A204.1 (cell line): ENCODE measurements at regions not wholly inside any gene's neighbourhood (a gene's known extent, or its start where the extent isn't known, plus 50 kb on each side); places are given as distances from the start of the nearest gene placed in this dataset.

ENCODE experiments used
- FAIRE-seq: peaks from 2 replicates; lab custom pipeline; 2012; peaks lifted over from hg19 to GRCh38; lab: Jason Lieb, UNC

DNA sequence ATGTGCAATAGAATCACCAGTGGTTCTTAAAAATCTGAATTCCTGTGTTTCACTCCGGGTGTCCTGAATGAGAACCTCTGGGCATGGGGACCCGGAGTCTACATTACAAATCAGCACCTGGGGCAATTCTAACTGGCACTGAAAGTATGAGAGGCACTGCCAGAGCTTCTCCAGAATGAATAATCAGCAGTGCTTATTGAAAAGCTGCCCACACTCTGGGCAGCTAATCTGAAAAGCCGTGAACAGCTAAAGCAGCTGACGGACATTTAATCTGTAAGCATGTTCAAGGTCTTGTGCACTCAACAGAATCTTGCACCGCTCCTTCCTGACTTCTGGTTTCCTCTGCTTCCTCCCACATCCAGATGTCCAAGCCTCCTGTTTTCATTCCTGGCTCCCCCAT lies 113.3 kb upstream of the KIF5B start:
- no peak for FAIRE-seq

DNA sequence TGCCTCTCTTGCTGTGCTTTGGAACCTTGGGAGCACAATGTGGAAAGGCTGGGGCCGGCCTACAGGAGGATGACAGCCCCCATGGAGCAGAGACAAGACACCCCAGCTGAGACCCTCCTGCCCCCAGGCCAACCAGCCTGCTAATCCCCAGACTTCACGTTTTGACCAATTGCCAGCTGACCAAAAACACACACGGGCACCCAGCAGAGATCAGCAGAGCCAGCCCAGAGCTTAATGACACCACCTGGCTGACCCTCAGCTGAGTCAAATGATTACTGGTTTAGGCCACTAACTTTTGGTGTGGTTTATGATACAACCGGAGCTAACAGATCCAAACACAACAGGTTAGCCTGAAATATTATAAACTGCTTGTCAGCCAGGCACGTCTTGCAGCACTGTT lies 111.2 kb upstream of the KIF5B start:
- no peak for FAIRE-seq

DNA sequence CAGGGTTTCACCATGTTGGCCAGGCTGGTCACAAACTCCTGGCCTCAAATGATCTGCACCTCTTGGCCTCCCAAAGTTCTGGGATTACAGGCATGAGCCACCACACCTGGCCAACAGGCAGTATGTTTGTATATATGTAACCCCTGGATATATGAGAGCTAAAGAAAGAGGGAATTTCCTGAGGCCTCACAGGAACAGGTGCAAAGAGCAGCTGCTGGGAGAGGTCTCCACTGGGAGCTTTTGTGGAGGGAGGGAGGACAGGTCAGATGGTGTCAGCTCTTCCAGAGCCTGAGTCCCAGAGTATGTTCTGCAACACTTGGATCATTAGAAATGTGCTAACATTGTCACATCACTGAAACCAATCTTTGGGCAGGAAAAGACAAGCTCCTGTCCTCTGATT lies 110.1 kb upstream of the KIF5B start:
- FAIRE-seq: no peak

DNA sequence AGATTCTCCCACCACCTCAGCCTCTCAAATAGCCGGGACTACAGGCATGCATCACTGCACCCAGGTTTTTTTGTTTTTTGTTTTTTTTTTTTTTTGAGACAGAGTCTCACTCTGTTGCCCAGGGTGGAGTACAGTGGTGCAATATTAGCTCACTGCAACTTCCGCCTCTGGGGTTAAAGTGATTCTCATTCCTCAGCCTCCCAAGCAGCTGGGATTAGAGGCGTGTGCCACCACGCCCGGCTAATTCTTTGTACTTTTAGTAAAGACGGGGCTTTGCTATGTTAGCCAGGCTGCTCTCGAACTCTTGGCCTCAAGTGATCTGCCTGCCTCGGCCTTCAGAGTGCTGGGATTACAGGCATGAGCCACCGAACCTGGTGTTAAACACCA lies 107.5 kb upstream of the KIF5B start:
- FAIRE-seq: no peak

DNA sequence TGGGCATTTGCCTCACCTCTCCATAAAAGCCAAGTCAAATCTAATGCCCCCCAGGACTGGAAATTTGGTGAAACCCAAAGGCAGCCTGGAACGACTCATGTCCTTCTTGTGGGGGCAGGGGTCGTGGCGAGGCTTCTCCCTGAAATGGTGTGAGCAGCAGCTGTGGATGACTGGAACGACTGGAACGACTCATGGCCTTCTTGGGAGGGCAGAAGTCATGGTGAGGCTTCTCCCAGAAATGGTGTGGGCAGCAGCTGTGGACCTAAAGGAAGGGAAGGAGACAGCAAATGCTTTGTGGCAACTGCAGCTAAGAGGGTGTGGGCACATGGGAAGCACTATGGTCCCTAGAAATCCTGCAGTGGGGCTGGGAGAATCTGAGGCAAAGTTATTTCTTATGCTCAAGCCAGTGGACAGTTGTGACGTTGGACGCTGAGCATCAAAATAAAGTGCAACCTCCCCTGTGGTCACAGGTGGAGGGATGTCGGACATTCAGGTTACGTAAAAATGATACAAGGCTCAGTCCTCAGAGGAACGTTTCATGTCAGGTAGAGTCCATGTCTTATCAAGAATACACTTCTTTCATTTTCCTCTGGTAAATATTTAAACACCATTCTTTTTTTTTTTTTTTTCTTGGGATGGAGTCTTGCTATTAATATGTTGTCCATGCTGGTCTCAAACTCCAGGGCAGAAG lies 107.0 kb upstream of the KIF5B start:
- no peak for FAIRE-seq

DNA sequence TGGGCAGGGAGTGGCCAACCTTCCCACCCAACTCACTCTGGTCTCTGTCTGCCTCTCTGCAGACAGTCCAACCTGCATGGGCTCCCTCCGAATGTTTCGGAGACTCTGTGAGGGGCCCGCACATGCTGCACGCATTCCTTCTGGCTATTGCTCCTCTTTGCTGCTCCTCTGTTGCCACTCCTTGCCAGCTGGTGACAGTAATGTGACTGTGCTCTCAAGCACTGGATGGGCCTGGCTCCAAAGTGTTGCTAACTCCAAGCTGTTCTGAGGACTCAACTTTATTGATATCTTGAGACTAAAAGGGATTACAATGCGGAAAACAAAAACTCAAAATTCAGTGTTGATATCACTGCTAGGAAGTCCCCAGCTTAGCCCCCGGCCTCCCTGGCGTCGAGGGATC lies 105.4 kb upstream of the KIF5B start:
- FAIRE-seq: no peak

DNA sequence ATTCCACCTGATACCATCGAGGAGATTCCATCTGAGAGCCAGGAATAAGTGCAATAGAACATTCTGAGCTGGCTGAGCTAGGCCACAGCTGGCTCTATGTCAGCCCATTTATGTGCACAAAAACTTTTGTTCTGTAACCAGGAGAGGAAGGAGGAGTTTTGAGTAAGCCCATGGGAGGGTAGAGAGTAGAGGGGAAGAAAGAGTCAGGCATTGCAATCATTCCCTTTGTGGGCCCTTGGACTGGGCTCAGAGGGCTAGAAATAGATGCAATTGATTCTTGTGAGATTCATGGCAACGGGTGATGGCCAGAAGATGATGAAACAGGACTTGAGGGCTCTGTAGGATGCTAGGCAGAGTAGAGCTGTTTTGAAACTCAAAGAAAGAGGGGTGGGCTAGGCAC lies 104.6 kb upstream of the KIF5B start:
- no peak for FAIRE-seq

DNA sequence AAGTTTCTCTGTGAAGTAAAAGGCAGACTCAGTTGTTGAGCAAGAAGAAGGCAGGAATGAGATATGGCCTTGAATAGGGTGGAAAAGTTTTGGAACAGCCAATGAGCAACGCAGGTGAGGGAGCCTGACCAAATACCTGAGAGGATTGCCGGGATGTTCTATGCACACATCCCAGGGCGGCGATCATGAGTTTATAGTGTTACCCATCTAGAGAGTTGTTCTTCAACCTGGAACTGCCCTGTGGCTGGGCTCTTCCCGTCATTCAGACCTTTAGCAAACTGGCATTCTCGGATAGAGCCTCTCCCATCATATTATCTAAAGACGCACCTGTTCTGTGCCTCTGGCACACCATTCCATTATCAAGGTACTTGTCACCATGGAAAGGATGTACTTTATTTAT lies 103.0 kb upstream of the KIF5B start:
- FAIRE-seq: no peak

DNA sequence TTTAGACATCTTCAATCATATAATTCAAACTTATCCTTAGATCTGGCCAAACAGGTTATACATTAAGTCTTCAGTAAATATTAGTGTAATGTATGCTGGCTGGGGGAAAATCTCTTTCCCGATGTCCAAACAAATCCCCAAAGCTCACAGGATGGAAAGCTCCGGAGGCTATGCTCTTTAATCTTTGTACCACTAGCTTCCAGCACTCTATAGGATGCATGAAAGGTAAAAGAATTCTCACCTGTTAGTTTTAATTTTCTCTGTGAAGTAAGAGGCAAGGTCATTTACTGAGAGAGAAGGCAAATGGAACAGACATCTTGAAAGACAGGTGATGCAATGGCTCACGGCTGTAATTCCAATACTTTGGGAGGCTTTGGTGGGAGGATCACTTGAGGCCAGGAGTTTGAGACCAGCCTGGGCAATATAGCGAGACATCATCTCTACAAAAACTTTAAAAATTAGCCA lies 99.8 kb upstream of the KIF5B start:
- FAIRE-seq: no peak

DNA sequence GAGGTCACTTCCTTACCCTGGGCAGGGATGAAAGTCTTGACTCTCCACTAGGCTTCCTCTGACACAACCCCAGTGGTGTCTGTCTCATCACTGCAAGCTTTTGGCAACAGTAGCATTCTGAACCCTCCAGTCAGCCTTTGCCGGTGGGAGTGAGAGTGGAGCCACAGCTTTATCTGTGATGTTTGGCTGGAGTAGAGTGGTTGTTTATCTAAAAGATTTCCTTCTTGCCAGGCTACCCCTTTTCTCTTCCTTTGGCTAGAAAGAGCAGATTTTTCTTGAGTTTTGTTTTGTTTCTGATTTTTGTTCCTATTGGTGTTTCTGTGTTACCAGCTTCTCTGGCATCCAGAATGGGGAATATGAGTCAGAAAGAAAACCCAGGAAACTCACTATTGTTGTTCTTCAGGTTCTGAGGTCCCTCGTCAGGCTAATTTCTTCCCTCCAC lies 98.9 kb upstream of the KIF5B start:
- FAIRE-seq: no peak

DNA sequence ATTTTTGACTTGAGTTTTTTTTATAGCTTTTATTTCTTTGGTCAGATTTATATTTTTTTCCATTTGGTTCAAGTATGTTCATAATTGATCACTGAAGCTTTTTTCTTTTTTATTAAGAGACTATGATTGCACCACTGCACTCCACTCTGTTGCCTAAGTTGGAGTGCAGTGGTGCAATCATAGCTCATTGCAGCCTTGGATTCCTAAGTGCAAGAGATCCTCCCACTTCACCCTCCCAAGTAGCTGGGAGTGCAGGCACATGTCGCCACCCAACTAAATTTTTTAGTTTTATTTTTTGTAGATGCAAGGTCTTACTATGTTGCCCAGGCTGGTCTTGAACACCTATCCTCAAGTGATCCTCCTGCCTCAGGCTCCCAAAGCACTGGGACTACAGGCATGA lies 97.7 kb upstream of the KIF5B start:
- FAIRE-seq: no peak

DNA sequence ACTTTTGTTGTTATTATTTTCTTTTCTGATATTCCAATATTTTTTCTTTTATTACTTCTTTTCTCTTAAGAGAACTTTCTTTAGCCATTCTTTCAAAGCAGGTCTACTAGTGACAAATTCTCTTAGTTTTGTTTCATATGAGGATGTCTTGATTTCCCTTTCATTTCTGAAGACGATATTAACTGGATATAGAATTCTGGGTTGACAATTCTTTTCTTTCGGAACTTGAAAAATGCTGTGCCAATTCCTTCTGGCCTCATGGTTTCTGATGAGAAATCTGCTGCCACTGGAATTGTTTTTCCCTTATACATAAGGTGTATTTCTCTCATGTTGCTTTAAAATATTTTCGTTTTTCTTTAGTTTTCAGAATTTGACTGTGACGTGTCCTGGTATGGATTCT lies 97.0 kb upstream of the KIF5B start:
- FAIRE-seq: no peak

DNA sequence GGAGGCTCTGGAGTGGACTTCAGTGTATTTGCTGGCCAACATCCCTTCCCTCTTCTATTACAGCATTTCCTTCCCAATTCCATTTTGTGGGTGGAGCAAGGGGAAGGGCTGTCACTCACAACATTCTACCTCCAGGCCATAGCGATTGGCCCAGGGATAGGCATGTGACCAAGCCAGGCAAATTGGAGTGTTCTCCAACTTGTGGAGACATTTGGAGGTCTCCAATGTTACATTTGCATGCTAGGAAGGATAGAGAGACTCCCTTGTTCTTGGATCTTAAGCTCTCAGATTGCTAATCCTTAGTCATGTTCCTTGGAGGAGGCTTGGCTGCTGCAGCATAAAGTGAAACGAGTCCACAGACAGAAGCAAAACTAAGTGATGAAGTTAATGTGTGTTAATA lies 95.6 kb upstream of the KIF5B start:
- no peak for FAIRE-seq

DNA sequence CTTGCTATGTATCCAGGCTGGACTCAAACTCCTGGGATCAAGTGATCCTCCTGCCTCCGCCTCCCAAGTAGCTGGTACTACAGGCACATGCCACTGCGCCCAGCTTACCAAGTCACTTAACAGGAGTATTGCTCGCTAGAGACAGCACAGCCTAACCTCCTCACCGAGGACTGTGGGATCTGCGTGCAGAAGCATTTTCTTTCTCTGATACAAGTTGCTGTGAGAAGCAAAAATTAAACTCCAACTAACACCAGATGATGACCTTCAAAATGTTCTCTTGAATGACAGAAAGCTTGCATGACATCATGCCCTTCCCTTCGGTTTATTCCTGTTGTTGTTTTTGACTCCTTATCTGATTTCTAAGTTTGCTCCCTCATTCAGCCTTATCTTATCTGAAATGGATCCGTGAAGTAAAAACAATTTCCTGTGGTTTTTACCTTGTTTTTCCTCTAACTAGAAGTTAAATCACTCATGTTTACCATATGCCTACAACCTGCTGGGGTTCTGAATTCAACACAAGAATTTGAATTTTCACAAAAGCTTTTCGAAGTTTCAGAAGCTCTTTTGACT lies 94.4 kb upstream of the KIF5B start:
- no peak for FAIRE-seq

DNA sequence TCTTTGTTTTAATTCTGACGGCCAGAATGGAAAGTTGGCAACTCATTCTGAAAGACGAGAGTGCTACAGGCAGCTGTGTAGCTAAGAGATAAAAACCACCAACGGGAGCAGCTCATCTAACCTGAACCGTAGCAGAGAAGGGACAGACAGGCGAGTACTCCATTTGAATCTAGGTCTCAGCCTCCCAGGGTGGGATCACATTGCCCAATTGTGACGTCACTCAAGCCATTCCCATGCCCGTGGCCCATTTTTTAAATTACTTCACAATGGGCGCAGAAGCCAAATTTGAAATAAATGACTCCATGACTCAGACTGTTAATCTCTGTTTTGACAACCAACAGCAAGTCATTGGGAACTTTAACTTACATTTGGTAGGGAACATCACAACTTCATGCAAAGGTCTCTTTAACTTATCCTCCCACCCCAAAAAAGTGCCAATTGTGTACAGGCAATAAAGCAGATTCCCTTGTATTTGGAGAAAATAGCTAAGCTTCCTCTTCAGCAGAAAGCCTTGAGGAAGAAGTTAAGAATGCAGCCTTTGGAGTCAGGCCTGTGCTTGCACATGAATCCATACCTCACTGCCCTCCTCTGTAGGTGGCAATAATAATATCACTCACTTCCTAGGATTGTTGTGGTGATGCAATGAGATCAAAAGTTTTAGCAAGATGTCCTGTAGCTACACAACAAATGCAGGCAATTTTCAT lies 93.2 kb upstream of the KIF5B start:
- no peak for FAIRE-seq

DNA sequence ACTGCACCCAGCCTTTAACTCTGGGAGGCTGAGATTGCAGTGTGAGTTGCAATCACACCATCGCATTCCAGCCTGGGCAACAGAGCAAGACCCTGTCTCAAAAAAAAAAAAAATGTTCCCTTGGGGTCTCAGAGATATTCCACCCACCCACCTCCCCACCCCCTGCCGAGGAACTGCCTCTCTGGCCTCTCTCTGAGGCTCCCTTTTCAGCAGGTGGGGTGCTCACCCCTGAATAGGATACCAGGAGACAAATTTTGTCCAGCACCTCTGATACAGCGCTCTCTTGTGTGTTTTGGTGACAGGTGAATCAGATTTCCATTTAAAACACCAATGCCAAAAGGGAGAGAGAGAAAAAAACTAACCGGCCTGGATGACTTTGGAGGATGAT lies 92.6 kb upstream of the KIF5B start:
- no peak for FAIRE-seq

DNA sequence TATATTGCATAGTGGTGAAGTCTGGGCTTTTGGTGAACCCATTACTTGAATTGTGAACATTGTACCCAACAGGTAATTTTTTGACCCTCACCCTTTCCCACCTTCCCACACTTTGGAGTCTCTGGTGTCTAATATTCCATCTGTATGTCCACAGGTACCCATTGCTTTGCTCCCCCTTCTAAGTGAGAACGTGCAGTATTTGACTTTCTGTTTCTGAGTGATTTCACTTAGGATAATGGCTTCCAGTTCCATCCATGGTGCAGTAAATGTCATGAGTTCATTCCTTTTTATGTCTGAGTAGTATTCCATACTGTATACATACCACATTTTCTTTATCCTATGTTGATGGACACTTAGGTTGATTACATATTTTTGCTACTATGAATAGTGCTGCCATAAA lies 91.5 kb upstream of the KIF5B start:
- no peak for FAIRE-seq

DNA sequence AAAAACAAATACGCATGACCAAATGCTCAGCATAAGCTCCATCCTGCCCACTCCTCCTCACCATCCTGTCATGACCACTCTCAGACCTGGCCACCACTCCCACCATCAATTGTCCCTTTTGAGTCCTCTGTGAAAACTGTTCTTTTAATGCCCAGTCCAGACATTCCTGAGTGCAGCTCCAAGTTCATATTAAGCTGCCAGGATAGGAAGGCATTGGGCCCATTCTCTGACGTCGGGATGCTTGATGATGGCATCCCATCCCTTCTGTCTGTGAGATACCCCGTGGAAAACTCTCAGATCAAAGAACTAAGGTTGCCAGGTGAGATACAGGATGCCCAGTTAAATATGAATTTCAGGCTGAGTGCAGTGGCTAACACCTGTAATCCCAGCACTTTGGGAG lies 89.9 kb upstream of the KIF5B start:
- FAIRE-seq: no peak

DNA sequence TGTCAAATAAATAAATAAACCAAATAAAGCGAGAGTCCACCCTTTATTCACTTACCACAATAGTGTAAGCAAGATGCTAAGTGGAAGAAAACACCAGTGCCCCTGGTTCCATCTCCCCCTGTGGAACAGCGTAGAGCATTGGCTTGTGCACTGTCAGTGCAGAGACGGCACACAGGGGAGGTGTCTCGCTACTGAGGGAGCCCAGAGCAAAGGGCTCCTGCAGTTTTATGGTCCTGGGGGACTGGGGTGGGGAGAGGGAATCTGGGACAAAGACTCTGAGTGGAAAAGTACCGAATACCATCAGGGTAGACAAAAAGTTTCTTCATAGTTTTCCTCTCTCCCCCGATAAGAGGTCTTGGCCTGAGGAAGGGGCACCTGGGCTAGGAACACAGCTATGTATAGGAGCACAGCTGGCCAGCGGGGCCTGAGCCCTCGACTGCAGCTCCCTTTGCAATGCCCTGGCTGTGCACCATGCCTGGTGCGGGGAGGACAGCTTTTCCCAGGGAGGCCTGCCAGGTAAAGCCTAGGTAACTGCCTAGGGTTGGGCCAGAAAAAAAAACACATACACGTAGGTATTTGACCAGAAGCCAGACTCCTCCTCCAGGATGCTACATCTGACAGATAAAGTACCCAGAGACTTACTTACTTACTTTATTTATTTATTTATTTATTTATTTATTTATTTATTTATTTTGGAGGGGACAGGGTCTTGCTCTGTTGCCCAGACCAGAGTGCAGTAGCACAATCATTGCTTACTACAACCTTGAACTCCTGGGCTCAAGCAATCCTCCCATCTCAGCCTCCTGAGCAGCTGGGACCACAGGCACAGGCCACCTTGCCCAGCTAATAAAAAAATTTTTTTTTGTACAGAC lies 88.8 kb upstream of the KIF5B start:
- FAIRE-seq: no peak

DNA sequence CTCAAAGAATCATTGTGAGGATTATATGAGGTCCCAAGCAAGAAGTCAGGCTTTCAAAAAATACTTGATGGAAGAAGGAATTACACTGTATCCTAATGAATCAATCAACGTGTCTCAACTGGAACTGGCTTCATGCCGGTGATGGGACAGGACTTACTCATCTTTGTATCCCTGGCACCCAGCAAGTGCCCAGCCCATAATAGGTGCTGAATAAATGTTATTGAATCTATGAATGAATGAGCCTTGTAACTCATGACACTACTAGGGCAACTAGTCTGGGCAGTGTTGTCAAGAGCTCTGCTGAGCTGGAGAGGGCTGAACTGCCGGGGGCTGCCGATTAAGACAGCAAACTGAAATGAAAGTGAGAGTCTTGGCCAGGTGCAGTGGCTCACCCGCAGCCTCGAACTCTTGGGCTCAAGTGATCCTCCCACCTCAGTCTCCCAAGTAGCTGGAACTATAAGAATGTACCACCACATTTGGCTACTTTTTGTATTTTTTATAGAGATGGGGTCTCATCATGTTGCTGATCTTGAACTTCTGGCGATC lies 87.2 kb upstream of the KIF5B start:
- no peak for FAIRE-seq

DNA sequence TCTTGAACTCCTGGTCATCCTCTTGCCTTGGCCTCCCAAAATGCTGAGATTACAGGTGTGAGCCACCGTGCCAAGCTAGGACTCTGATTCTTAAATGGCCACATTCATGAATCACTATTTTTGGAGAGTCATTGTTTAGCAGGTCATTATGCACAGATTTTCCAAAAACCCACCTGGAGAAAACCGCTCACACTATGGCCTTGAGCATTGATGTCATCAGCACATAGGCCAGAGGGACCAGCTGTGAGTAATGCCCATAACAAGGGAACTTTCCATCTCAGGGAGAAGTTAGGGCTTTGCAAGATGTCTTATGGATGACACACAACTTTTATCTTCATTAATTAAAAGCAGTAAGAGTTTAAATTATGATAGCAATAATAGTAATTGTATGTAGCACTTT lies 86.4 kb upstream of the KIF5B start:
- no peak for FAIRE-seq

DNA sequence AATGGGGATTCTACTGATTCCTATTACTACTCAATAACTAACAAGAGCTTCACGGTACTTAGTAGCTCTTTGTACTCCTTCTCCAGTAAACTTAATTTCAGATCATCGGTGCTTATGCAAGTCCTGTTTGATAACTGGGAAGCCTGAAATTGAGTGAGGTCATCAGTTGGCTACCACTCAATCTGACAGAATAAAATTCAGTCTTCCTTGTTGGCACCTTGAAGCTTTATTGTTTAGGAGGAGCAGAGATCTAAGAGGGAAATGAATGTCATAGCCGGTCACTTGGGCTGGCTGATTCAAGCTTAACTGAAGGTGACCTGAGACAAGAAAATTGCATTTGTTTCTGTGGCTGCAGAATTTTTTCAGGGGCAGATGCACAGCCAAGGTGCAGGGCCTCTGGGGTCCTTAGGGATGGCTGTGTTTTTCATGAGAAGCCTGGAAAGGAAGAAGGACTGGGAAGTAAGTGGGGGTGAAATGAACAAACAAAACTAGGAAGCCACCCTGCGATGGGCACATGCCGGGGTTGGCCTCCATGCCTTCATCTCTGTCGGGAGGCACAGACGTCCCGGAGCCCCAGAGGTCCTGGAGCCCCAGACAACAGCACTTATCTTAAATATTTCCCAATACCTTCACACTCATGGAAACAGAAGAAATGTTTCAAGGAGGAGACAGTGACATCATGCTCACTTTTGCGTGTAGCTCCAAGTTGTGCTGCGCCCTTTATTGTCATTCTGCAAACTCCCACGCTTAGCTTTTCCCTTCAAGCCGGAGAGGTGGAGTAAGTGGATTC lies 85.0 kb upstream of the KIF5B start:
- no peak for FAIRE-seq
